Stimulated activated memory B cell treated with anti-CD40 and anti-IgM and Interleukin-4, amounts not matched to agents 10 μg/mL and 1 μg/mL and 100 μg/mL, for 72 hours (primary cell): ENCODE measurements at regions not wholly inside any gene's neighbourhood (a gene's known extent, or its start where the extent isn't known, plus 50 kb on each side); places are given as distances from the start of the nearest gene placed in this dataset.
A peak's percentile ranks its signal among the peaks of the same experiment; 100 is the strongest.

Experiments
- ATAC-seq: fragments of 150-1000 bp; cut with Tn5 transposase; 2 replicates; pipeline ENCODE4 v1.10.0; 2021
- H3K27ac Mint-ChIP-seq: one replicate; pipeline ENCODE4 v1.8.0; 2022; ENCODE audit warnings: mild to moderate bottlenecking, mixed read lengths
- H3K27me3 Mint-ChIP-seq: one replicate; pipeline ENCODE4 v1.8.0; 2022; ENCODE audit warnings: mixed read lengths
- H3K36me3 Mint-ChIP-seq: one replicate; pipeline ENCODE4 v1.8.0; 2022; ENCODE audit warnings: mixed read lengths
- H3K4me1 Mint-ChIP-seq: one replicate; pipeline ENCODE4 v1.8.0; 2022; ENCODE audit warnings: mixed read lengths
- H3K4me3 Mint-ChIP-seq: one replicate; pipeline ENCODE4 v1.8.0; 2022; ENCODE audit warnings: mild to moderate bottlenecking, moderate library complexity, mixed read lengths
- H3K9me3 Mint-ChIP-seq: one replicate; pipeline ENCODE4 v1.8.0; 2022; ENCODE audit warnings: mixed read lengths

- Mint-ChIP-seq H3K4me1 (no peaks in the 10 kb centered on the region), H3K27ac (no peak overlapping the region), H3K27me3 (no peaks in the 10 kb centered on the region), H3K4me3 (no peak overlapping the region), H3K9me3 (peaks cover 16% of the 10 kb centered on the region), H3K36me3 (no peaks in the 10 kb centered on the region)
- no peak for ATAC-seq
Observed at GRCh38 chr5:144083185-144083584, 87.3 kb downstream of the YIPF5 start.

- ATAC-seq = no peak
- no peaks in the 10 kb centered on the region for H3K36me3 Mint-ChIP-seq
- no peaks in the 10 kb centered on the region for H3K27me3 Mint-ChIP-seq
- H3K4me3 Mint-ChIP-seq = no peak overlapping the region
- H3K9me3 Mint-ChIP-seq = peaks cover 7% of the 10 kb centered on the region
- no peak overlapping the region for H3K27ac Mint-ChIP-seq
- H3K4me1 Mint-ChIP-seq = peaks cover 5% of the 10 kb centered on the region
Observed at GRCh38 chr5:144084971-144085370, 85.5 kb downstream of the YIPF5 start.

GRCh38 chr5:144085381-144085780, 85.1 kb downstream of the YIPF5 start:
- H3K27me3 Mint-ChIP-seq = no peaks in the 10 kb centered on the region
- peaks cover 5% of the 10 kb centered on the region for H3K4me1 Mint-ChIP-seq
- no peak overlapping the region for H3K4me3 Mint-ChIP-seq
- no peak for ATAC-seq
- no peaks in the 10 kb centered on the region for H3K36me3 Mint-ChIP-seq
- H3K9me3 Mint-ChIP-seq = peaks cover 6% of the 10 kb centered on the region
- no peak overlapping the region for H3K27ac Mint-ChIP-seq

- H3K9me3 Mint-ChIP-seq = peaks cover 4% of the 10 kb centered on the region
- H3K36me3 Mint-ChIP-seq = no peaks in the 10 kb centered on the region
- H3K27ac Mint-ChIP-seq = no peak overlapping the region
- no peak overlapping the region for H3K4me3 Mint-ChIP-seq
- H3K27me3 Mint-ChIP-seq = no peaks in the 10 kb centered on the region
- no peak for ATAC-seq
- H3K4me1 Mint-ChIP-seq = peaks cover 5% of the 10 kb centered on the region
Observed at GRCh38 chr5:144086295-144086694, 84.2 kb downstream of the YIPF5 start.

GRCh38 chr5:144087576-144087975, 82.9 kb downstream of the YIPF5 start:
- Mint-ChIP-seq H3K27ac (no peak overlapping the region), H3K9me3 (peaks cover under 1% of the 10 kb centered on the region), H3K4me3 (no peak overlapping the region), H3K27me3 (no peaks in the 10 kb centered on the region), H3K4me1 (peaks cover 5% of the 10 kb centered on the region), H3K36me3 (no peaks in the 10 kb centered on the region)
- ATAC-seq = no peak

GRCh38 chr5:144088206-144089064, 82.0 kb downstream of the YIPF5 start:
- no peaks in the 10 kb centered on the region for H3K36me3 Mint-ChIP-seq
- no peak overlapping the region for H3K27ac Mint-ChIP-seq
- peaks cover 5% of the 10 kb centered on the region for H3K4me1 Mint-ChIP-seq
- no peaks in the 10 kb centered on the region for H3K27me3 Mint-ChIP-seq
- no peak for ATAC-seq
- no peak overlapping the region for H3K4me3 Mint-ChIP-seq
- H3K9me3 Mint-ChIP-seq = no peaks in the 10 kb centered on the region

GRCh38 chr5:144089401-144090021, 80.9 kb downstream of the YIPF5 start:
- Mint-ChIP-seq H3K27me3 (no peaks in the 10 kb centered on the region), H3K4me3 (no peak overlapping the region), H3K9me3 (no peaks in the 10 kb centered on the region), H3K36me3 (no peaks in the 10 kb centered on the region), H3K4me1 (peaks cover 11% of the 10 kb centered on the region), H3K27ac (no peak overlapping the region)
- ATAC-seq = peak; percentile 31

- H3K36me3 Mint-ChIP-seq = no peaks in the 10 kb centered on the region
- H3K9me3 Mint-ChIP-seq = no peaks in the 10 kb centered on the region
- H3K27me3 Mint-ChIP-seq = no peaks in the 10 kb centered on the region
- H3K4me1 Mint-ChIP-seq = peaks cover 11% of the 10 kb centered on the region
- no peak overlapping the region for H3K27ac Mint-ChIP-seq
- no peak for ATAC-seq
- H3K4me3 Mint-ChIP-seq = no peak overlapping the region
Observed at GRCh38 chr5:144092508-144092907, 78.0 kb downstream of the YIPF5 start.

GRCh38 chr5:144093400-144093799, 77.1 kb downstream of the YIPF5 start:
- no peak for ATAC-seq
- Mint-ChIP-seq H3K4me1 (peaks cover 11% of the 10 kb centered on the region), H3K27me3 (no peaks in the 10 kb centered on the region), H3K4me3 (no peak overlapping the region), H3K36me3 (no peaks in the 10 kb centered on the region), H3K9me3 (no peaks in the 10 kb centered on the region), H3K27ac (no peak overlapping the region)

GRCh38 chr5:144093868-144094267, 76.6 kb downstream of the YIPF5 start:
- H3K27me3 Mint-ChIP-seq = no peaks in the 10 kb centered on the region
- no peak overlapping the region for H3K27ac Mint-ChIP-seq
- no peaks in the 10 kb centered on the region for H3K36me3 Mint-ChIP-seq
- H3K9me3 Mint-ChIP-seq = no peaks in the 10 kb centered on the region
- no peak for ATAC-seq
- H3K4me1 Mint-ChIP-seq = peaks cover 11% of the 10 kb centered on the region
- no peak overlapping the region for H3K4me3 Mint-ChIP-seq

- Mint-ChIP-seq H3K36me3 (no peaks in the 10 kb centered on the region), H3K4me3 (no peak overlapping the region), H3K27ac (no peak overlapping the region), H3K9me3 (no peaks in the 10 kb centered on the region), H3K27me3 (no peaks in the 10 kb centered on the region), H3K4me1 (no peaks in the 10 kb centered on the region)
- ATAC-seq = no peak
Observed at GRCh38 chr5:144100702-144101101, 69.8 kb downstream of the YIPF5 start.

- no peaks in the 10 kb centered on the region for H3K36me3 Mint-ChIP-seq
- no peaks in the 10 kb centered on the region for H3K9me3 Mint-ChIP-seq
- ATAC-seq = no peak
- no peak overlapping the region for H3K27ac Mint-ChIP-seq
- no peaks in the 10 kb centered on the region for H3K4me1 Mint-ChIP-seq
- H3K27me3 Mint-ChIP-seq = no peaks in the 10 kb centered on the region
- no peak overlapping the region for H3K4me3 Mint-ChIP-seq
Observed at GRCh38 chr5:144101616-144102015, 68.8 kb downstream of the YIPF5 start.

GRCh38 chr5:144102361-144102760, 68.1 kb downstream of the YIPF5 start:
- no peaks in the 10 kb centered on the region for H3K27me3 Mint-ChIP-seq
- H3K9me3 Mint-ChIP-seq = no peaks in the 10 kb centered on the region
- no peaks in the 10 kb centered on the region for H3K4me1 Mint-ChIP-seq
- H3K27ac Mint-ChIP-seq = no peak overlapping the region
- no peaks in the 10 kb centered on the region for H3K36me3 Mint-ChIP-seq
- H3K4me3 Mint-ChIP-seq = no peak overlapping the region
- ATAC-seq = no peak

GRCh38 chr5:144102979-144103378, 67.5 kb downstream of the YIPF5 start:
- Mint-ChIP-seq H3K4me3 (no peak overlapping the region), H3K9me3 (no peaks in the 10 kb centered on the region), H3K4me1 (no peaks in the 10 kb centered on the region), H3K27me3 (no peaks in the 10 kb centered on the region), H3K27ac (no peak overlapping the region), H3K36me3 (no peaks in the 10 kb centered on the region)
- ATAC-seq = no peak

GRCh38 chr5:144103611-144104485, 66.6 kb downstream of the YIPF5 start:
- H3K27me3 Mint-ChIP-seq = no peaks in the 10 kb centered on the region
- no peak overlapping the region for H3K27ac Mint-ChIP-seq
- ATAC-seq = no peak
- H3K9me3 Mint-ChIP-seq = no peaks in the 10 kb centered on the region
- H3K4me3 Mint-ChIP-seq = no peak overlapping the region
- H3K36me3 Mint-ChIP-seq = no peaks in the 10 kb centered on the region
- no peaks in the 10 kb centered on the region for H3K4me1 Mint-ChIP-seq
